BE2C (cell line): ENCODE measurements at regions not wholly inside any gene's neighbourhood (a gene's known extent, or its start where the extent isn't known, plus 50 kb on each side); places are given as distances from the start of the nearest gene placed in this dataset.

Experiments
- DNase-seq: peaks from one replicate; pipeline ENCODE4 v3.0.0-alpha.2; 2020
- H3K27me3 ChIP-seq: fragments of 250-450 bp; sonication (Bioruptor Pico); 2 replicates; pipeline ENCODE4 v1.5.1; 2020; ENCODE audit warnings: mild to moderate bottlenecking
- H3K36me3 ChIP-seq: fragments of 250-450 bp; sonication (Bioruptor Pico); 2 replicates; pipeline ENCODE4 v1.5.1; 2020; ENCODE audit warnings: mild to moderate bottlenecking
- H3K4me1 ChIP-seq: fragments of 250-450 bp; sonication (Bioruptor Pico); 2 replicates; pipeline ENCODE4 v1.5.1; 2020
- H3K4me3 ChIP-seq: 2 replicates; pipeline ENCODE4 v1.5.1; 2011; ENCODE audit warnings: low read depth, low read length
- H3K9me3 ChIP-seq: fragments of 250-450 bp; sonication (Bioruptor Pico); 2 replicates; pipeline ENCODE4 v1.5.1; 2020
- TF ChIP-seq, protein P1 (sequence below): IDR thresholded peaks from 2 replicates; pipeline ENCODE4 v1.5.1; 2012; ENCODE audit warnings: mild to moderate bottlenecking, low read depth, low read length

DNA sequence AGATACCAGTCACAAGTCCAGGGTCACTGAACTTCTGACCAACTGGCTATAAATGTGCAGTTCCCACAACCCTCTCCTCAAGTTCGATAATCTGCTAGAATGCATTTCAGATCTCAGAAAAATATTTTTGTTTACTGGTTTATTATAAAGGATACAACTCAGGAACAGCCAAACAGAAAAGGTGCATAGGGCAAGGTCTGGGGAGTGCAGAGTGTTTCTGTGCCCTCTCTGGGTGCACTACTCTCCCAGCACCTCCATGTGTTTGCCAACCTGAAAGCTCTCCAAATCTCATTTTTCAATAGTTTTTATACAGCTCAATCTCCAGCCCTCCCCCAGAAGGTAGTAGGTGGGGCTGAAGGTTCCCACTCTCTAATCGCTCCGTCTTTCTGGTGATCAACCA lies 85.2 kb downstream of the SKA1 start:
- Histone ChIP-seq H3K9me3 (no peaks in the 10 kb centered on the region), H3K27me3 (no peaks in the 10 kb centered on the region), H3K4me3 (no peak overlapping the region), H3K36me3 (no peaks in the 10 kb centered on the region), H3K4me1 (no peaks in the 10 kb centered on the region)
- DNase-seq = no peak
- TF ChIP-seq, protein P1, sequence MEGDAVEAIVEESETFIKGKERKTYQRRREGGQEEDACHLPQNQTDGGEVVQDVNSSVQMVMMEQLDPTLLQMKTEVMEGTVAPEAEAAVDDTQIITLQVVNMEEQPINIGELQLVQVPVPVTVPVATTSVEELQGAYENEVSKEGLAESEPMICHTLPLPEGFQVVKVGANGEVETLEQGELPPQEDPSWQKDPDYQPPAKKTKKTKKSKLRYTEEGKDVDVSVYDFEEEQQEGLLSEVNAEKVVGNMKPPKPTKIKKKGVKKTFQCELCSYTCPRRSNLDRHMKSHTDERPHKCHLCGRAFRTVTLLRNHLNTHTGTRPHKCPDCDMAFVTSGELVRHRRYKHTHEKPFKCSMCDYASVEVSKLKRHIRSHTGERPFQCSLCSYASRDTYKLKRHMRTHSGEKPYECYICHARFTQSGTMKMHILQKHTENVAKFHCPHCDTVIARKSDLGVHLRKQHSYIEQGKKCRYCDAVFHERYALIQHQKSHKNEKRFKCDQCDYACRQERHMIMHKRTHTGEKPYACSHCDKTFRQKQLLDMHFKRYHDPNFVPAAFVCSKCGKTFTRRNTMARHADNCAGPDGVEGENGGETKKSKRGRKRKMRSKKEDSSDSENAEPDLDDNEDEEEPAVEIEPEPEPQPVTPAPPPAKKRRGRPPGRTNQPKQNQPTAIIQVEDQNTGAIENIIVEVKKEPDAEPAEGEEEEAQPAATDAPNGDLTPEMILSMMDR = no peak

DNA sequence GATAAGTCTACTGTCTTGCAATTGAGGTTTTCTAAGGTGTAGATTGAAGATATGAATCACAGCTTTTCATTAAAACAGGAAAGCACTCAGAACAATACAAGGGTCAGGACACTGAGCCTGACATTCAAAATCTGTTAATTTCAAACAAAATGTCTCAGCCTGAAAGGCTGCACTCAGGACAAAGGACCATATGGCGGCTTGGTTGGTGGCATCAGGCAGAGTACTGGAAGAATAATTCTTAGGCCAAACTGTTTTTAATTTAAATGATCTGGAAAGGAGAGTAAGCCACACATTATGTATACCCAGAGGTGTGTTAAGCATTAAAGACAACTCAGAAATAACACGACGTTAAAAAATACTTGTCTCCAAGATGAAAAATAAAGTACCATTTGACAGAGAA lies 85.9 kb downstream of the SKA1 start:
- no peaks in the 10 kb centered on the region for H3K4me1 ChIP-seq
- no peak for DNase-seq
- no peaks in the 10 kb centered on the region for H3K36me3 ChIP-seq
- H3K9me3 ChIP-seq = no peaks in the 10 kb centered on the region
- H3K4me3 ChIP-seq = no peak overlapping the region
- no peaks in the 10 kb centered on the region for H3K27me3 ChIP-seq
- TF ChIP-seq, protein P1 = no peak

DNA sequence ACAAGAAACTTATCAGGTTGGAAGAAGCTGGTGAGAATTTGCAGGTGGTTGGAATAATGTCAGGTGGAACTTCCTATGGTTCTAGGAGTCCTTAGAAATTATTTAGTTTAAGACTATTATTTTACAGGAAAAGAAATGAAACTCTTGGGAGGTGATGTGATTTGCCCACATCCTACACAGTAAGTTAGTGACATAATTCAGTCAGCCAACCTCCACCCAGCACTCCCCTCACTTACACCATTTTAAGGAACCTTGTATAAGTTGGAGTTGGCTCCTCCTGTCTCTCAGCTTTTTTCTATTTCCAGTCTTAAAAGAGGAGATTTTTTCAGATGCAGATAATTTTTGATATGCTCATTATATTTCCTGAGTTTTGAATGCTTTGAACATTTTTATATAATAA lies 86.4 kb downstream of the SKA1 start:
- Histone ChIP-seq H3K4me1 (no peaks in the 10 kb centered on the region), H3K27me3 (no peaks in the 10 kb centered on the region), H3K4me3 (no peak overlapping the region), H3K9me3 (no peaks in the 10 kb centered on the region), H3K36me3 (no peaks in the 10 kb centered on the region)
- DNase-seq = no peak
- TF ChIP-seq, protein P1 = no peak

DNA sequence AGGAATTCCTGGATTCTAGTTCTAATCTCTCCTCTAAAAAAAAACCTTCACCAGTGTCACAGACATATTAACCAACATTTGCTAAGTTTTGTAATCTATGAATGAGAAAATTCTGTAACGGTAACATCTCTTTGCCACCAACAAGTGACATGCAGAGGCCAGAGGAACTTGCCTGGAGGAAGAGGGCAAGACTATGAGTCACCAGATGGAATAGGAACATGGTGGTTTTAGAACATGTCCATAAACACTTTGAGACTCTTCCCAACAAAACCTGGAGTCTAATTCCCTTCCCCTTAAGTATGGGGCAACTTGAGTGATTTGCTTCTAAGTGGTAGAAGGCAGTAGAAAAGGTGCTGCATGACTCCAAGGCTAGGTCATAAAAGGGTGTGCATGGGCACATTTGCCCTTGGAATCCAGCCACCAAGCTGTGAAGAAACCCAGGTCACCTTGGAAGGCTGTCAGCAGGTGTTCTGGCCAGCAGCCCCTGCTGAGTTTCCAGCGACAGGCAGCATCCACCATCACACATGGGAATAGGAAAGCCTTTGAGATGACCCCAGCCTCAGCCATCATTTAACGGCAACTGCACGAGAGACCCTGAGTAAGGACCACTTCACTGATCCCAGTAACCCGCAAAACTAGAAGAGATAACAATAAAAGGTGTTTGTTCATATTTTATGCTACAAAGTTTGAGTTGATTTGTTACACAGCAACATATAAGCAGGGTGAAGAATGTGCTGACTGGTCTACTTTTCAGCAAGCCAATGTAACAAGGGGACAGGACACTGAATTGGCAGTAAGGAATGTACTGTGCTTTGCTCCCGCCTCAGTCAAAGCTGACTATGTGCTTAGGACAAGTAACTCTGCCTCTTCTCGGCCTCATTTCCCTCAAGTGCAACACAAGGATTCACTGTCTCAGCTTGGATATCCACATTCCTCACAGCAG lies 90.6 kb downstream of the SKA1 start:
- DNase-seq = no peak
- Histone ChIP-seq H3K4me3 (no peak overlapping the region), H3K27me3 (no peaks in the 10 kb centered on the region)

DNA sequence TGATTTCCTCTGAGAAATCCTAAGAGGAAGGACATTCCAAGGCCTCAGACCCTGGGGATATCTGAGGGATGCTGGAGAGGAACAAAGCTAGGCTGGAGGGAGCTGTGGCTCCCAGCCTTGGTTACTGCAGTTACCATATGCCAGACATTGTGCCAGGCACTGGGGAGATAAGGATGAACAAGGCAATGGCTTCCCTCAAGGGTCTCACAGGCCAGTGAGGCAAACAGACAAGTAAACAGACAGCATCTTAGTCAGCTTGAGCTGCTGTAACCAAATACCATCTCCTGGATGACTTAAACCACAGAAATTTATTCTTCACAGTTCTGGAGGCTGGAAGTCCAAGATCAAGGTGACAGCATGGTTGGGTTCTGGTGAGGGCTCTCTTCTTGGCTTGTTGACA lies 91.8 kb downstream of the SKA1 start:
- H3K4me1 ChIP-seq = no peaks in the 10 kb centered on the region
- no peak overlapping the region for H3K4me3 ChIP-seq
- H3K27me3 ChIP-seq = no peaks in the 10 kb centered on the region
- no peaks in the 10 kb centered on the region for H3K9me3 ChIP-seq
- H3K36me3 ChIP-seq = no peaks in the 10 kb centered on the region
- TF ChIP-seq, protein P1 = no peak
- no peak for DNase-seq

More for the DNA sequence above, 90.6 kb downstream of the SKA1 start:
- no peaks in the 10 kb centered on the region for H3K9me3 ChIP-seq
- H3K4me1 ChIP-seq = no peaks in the 10 kb centered on the region
- TF ChIP-seq, protein P1 = no peak
- no peaks in the 10 kb centered on the region for H3K36me3 ChIP-seq

DNA sequence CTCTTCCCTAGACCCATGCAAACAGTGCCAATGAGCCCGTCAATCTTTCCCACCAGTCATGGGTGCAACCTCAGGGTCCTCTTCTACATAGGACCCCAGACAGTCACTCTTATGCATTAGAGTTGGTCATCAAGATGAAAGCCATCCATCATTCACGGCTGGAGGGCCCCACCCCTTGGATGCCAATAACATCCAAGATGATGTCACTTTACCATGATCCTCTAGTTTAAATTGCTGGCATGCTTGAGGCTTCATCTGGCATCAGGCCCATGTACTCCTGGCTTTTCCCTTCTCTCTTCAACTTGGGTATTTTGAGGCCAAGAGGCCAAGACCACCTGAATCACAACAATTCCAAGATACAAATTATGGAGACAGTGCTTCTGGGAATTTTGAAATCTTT lies 91.1 kb upstream of the MAPK4 start:
- TF ChIP-seq, protein P1 = no peak
- Histone ChIP-seq H3K27me3 (no peaks in the 10 kb centered on the region), H3K9me3 (no peaks in the 10 kb centered on the region), H3K36me3 (no peaks in the 10 kb centered on the region), H3K4me1 (no peaks in the 10 kb centered on the region), H3K4me3 (no peak overlapping the region)
- no peak for DNase-seq
